H9 (cell line): ENCODE measurements at regions not wholly inside any gene's neighbourhood (a gene's known extent, or its start where the extent isn't known, plus 50 kb on each side); places are given as distances from the start of the nearest gene placed in this dataset.

Experiments
- DNase-seq: peaks from one replicate; pipeline ENCODE4 v3.0.0-alpha.2; 2017
- H2AFZ ChIP-seq: one replicate; pipeline ENCODE4 v1.6.1; 2013; ENCODE audit warnings: mild to moderate bottlenecking, low read length, control low read depth, moderate library complexity
- H2AK5ac ChIP-seq: 2 replicates; pipeline ENCODE4 v1.6.1; 2013; ENCODE audit warnings: low read length, control low read depth, mixed read lengths; ENCODE audit not compliant: insufficient read length
- H2BK120ac ChIP-seq: one replicate; pipeline ENCODE4 v1.6.1; 2013; ENCODE audit warnings: low read depth, mild to moderate bottlenecking, low read length, control low read depth, inconsistent platforms; ENCODE audit not compliant: poor library complexity, severe bottlenecking
- H2BK12ac ChIP-seq: 2 replicates; pipeline ENCODE4 v1.6.1; 2013; ENCODE audit warnings: low read length, control low read depth, mixed read lengths, low read depth; ENCODE audit not compliant: insufficient read length
- H2BK15ac ChIP-seq: 2 replicates; pipeline ENCODE4 v1.6.1; 2013; ENCODE audit warnings: low read depth, low read length, control low read depth
- H2BK20ac ChIP-seq: one replicate; pipeline ENCODE4 v1.6.1; 2013; ENCODE audit warnings: low read depth, mild to moderate bottlenecking, low read length, control low read depth, inconsistent platforms; ENCODE audit not compliant: poor library complexity, severe bottlenecking
- H2BK5ac ChIP-seq: 2 replicates; pipeline ENCODE4 v1.6.1; 2013; ENCODE audit warnings: low read length, control low read depth, mixed read lengths; ENCODE audit not compliant: insufficient read length
- H3K14ac ChIP-seq: 2 replicates; pipeline ENCODE4 v1.6.1; 2013; ENCODE audit warnings: low read length, control low read depth; ENCODE audit not compliant: insufficient read depth
- H3K18ac ChIP-seq: 2 replicates; pipeline ENCODE4 v1.6.1; 2013; ENCODE audit warnings: low read depth, mild to moderate bottlenecking, mixed read lengths, low read length, control low read depth; ENCODE audit not compliant: insufficient read length
- H3K23ac ChIP-seq: 2 replicates; pipeline ENCODE4 v1.6.1; 2013; ENCODE audit warnings: low read length, control low read depth, mixed read lengths, low read depth; ENCODE audit not compliant: insufficient read length
- H3K23me2 ChIP-seq: 2 replicates; pipeline ENCODE4 v1.6.1; 2013; ENCODE audit warnings: low read depth, mild to moderate bottlenecking, mixed read lengths, low read length, control low read depth; ENCODE audit not compliant: insufficient read length, poor library complexity, severe bottlenecking
- H3K27ac ChIP-seq: 2 replicates; pipeline ENCODE4 v1.5.1; 2013; ENCODE audit warnings: low read length, control low read depth, mixed read lengths, low read depth; ENCODE audit not compliant: insufficient read length
- H3K27me3 ChIP-seq: 2 replicates; pipeline ENCODE4 v1.6.1; 2013; ENCODE audit warnings: low read length, control low read depth, inconsistent platforms; ENCODE audit not compliant: insufficient read depth
- H3K4ac ChIP-seq: 2 replicates; pipeline ENCODE4 v1.6.1; 2013; ENCODE audit warnings: low read depth, mild to moderate bottlenecking, control low read depth, inconsistent platforms, low read length, moderate library complexity
- H3K4me1 ChIP-seq: 2 replicates; pipeline ENCODE4 v1.6.1; 2013; ENCODE audit warnings: low read length, control low read depth, inconsistent platforms; ENCODE audit not compliant: insufficient read depth
- H3K4me2 ChIP-seq: 2 replicates; pipeline ENCODE4 v1.6.1; 2013; ENCODE audit warnings: low read length, control low read depth, mixed read lengths; ENCODE audit not compliant: insufficient read length, insufficient read depth
- H3K56ac ChIP-seq: 2 replicates; pipeline ENCODE4 v1.6.1; 2013; ENCODE audit warnings: low read depth, mild to moderate bottlenecking, mixed read lengths, low read length, control low read depth; ENCODE audit not compliant: insufficient read length
- H3K79me1 ChIP-seq: 2 replicates; pipeline ENCODE4 v1.6.1; 2013; ENCODE audit warnings: low read depth, mild to moderate bottlenecking, moderate library complexity, low read length, control low read depth, inconsistent platforms; ENCODE audit not compliant: insufficient read depth, poor library complexity, severe bottlenecking
- H3K79me2 ChIP-seq: 2 replicates; pipeline ENCODE4 v1.6.1; 2013; ENCODE audit warnings: low read length, control low read depth, inconsistent platforms; ENCODE audit not compliant: insufficient read depth
- H3K9ac ChIP-seq: 2 replicates; pipeline ENCODE4 v1.6.1; 2013; ENCODE audit warnings: low read length, control low read depth, mixed read lengths; ENCODE audit not compliant: insufficient read length; ENCODE audit errors: extremely low read depth
- H3K9me3 ChIP-seq: one replicate; pipeline ENCODE4 v1.6.1; 2013; ENCODE audit warnings: low read depth, low read length, inconsistent platforms; ENCODE audit not compliant: control insufficient read depth
- H3T11ph ChIP-seq: one replicate; pipeline ENCODE4 v1.6.1; 2013; ENCODE audit warnings: mild to moderate bottlenecking, low read length, control low read depth, inconsistent platforms
- H4K20me1 ChIP-seq: one replicate; pipeline ENCODE4 v1.6.1; 2013; ENCODE audit not compliant: control insufficient read depth, insufficient read length, insufficient read depth
- H4K5ac ChIP-seq: 2 replicates; pipeline ENCODE4 v1.6.1; 2013; ENCODE audit warnings: low read depth, mild to moderate bottlenecking, mixed read lengths, low read length, control low read depth; ENCODE audit not compliant: insufficient read length
- H4K8ac ChIP-seq: replicated peaks from 2 replicates; pipeline ENCODE4 v1.6.1; 2013; ENCODE audit warnings: low read length, control low read depth, mixed read lengths, low read depth; ENCODE audit not compliant: insufficient read length
- H4K91ac ChIP-seq: 2 replicates; pipeline ENCODE4 v1.6.1; 2013; ENCODE audit warnings: low read depth, mild to moderate bottlenecking, moderate library complexity, mixed read lengths, low read length, control low read depth; ENCODE audit not compliant: insufficient read length
- H3K27ac Mint-ChIP-seq, 3 experiments: 2 replicates in 2 of 3; 3 replicates in 1 of 3; pipeline ENCODE4 v1.8.0; 2020 to 2021; ENCODE audit warnings: mixed read lengths in 3 of 3, mild to moderate bottlenecking in 1 of 3, moderate library complexity in 1 of 3
- H3K27me3 Mint-ChIP-seq: 2 replicates; pipeline ENCODE4 v1.8.0; 2021; ENCODE audit warnings: low read depth, mild to moderate bottlenecking, moderate library complexity, mixed read lengths
- H3K36me3 Mint-ChIP-seq, 3 experiments: 2 replicates in 2 of 3; 3 replicates in 1 of 3; pipeline ENCODE4 v1.8.0; 2020 to 2021; ENCODE audit warnings: low read depth in 3 of 3, mixed read lengths in 3 of 3; ENCODE audit not compliant: insufficient read depth in 1 of 3
- H3K4me1 Mint-ChIP-seq, 2 experiments: 2 replicates each; pipeline ENCODE4 v1.8.0; 2020; ENCODE audit warnings: mixed read lengths in 2 of 2
- H3K4me3 Mint-ChIP-seq, 2 experiments: 2 replicates in 1 of 2; 3 replicates in 1 of 2; pipeline ENCODE4 v1.8.0; 2020 to 2021; ENCODE audit warnings: mild to moderate bottlenecking in 2 of 2, mixed read lengths in 2 of 2, moderate library complexity in 1 of 2
- H3K9me3 Mint-ChIP-seq, 2 experiments: 2 replicates in 1 of 2; 3 replicates in 1 of 2; pipeline ENCODE4 v1.8.0; 2020; ENCODE audit warnings: mild to moderate bottlenecking in 2 of 2, mixed read lengths in 2 of 2, moderate library complexity in 1 of 2
- CTCF ChIP-seq: fragments of 200-600 bp; sonication (generic); conservative IDR thresholded peaks from 3 replicates; pipeline ENCODE4 v1.8.0; 2021; ENCODE audit warnings: antibody characterized with exemption, mild to moderate bottlenecking

GRCh38 chr6:66605011-66605410 is 898.0 kb upstream of the EYS start:
- H4K20me1 ChIP-seq, result no peaks in the 10 kb centered on the region
- no peak overlapping the region for H2AK5ac ChIP-seq
- no peaks in the 10 kb centered on the region for H3K79me2 ChIP-seq
- no peak overlapping the region for H2BK12ac ChIP-seq
- Mint-ChIP-seq H3K4me3 (no peak overlapping the region), H3K27me3 (no peaks in the 10 kb centered on the region), H3K9me3 (peaks cover 5 to 7% of the 10 kb centered on the region in 2 experiments), H3K36me3 (peaks cover 3 to 5% (median 4%) of the 10 kb centered on the region in 3 experiments; a peak in 4 of 7 replicates), H3K4me1 (no peaks in the 10 kb centered on the region), H3K27ac (no peak overlapping the region)
- no peak overlapping the region for H3K18ac ChIP-seq
- no peak overlapping the region for H3K23ac ChIP-seq
- no peak overlapping the region for H4K8ac ChIP-seq
- no peak for TF ChIP-seq CTCF
- no peak overlapping the region for H2BK120ac ChIP-seq
- H3T11ph ChIP-seq, result no peak overlapping the region
- H4K91ac ChIP-seq, result no peak overlapping the region
- no peak overlapping the region for H2AFZ ChIP-seq
- H3K23me2 ChIP-seq, result no peaks in the 10 kb centered on the region
- H3K14ac ChIP-seq, result no peak overlapping the region
- H3K4ac ChIP-seq, result no peak overlapping the region
- H3K4me2 ChIP-seq, result no peak overlapping the region
- no peaks in the 10 kb centered on the region for H3K9me3 ChIP-seq
- no peak overlapping the region for H2BK5ac ChIP-seq
- no peaks in the 10 kb centered on the region for H3K4me1 ChIP-seq
- no peak for DNase-seq
- H2BK15ac ChIP-seq, result no peak overlapping the region
- no peaks in the 10 kb centered on the region for H3K79me1 ChIP-seq
- no peak overlapping the region for H3K56ac ChIP-seq
- H3K27ac ChIP-seq, result no peak overlapping the region
- no peak overlapping the region for H2BK20ac ChIP-seq
- no peak overlapping the region for H3K9ac ChIP-seq
- H3K27me3 ChIP-seq, result no peaks in the 10 kb centered on the region
- H4K5ac ChIP-seq, result no peak overlapping the region
